Breast epithelium (tissue), 3 donors: ENCODE measurements at regions not wholly inside any gene's neighbourhood (a gene's known extent, or its start where the extent isn't known, plus 50 kb on each side); places are given as distances from the start of the nearest gene placed in this dataset.

Experiments
- CTCF ChIP-seq, 3 donors: fragments of 450-650 bp; IDR thresholded peaks; one replicate each; pipeline ENCODE4 v1.5.1; 2016 to 2017; ENCODE audit warnings: antibody characterized with exemption in 3 of 3, mild to moderate bottlenecking in 3 of 3, moderate library complexity in 3 of 3
- POLR2A ChIP-seq: fragments of 450-650 bp; IDR thresholded peaks from one replicate; pipeline ENCODE4 v1.6.1; 2016; ENCODE audit warnings: antibody characterized with exemption, mild to moderate bottlenecking, moderate library complexity
- POLR2AphosphoS5 ChIP-seq, 3 donors: sonication (generic); formaldehyde crosslinking; IDR thresholded peaks; one replicate each; pipeline ENCODE4 v1.6.1; 2017; ENCODE audit warnings: antibody characterized with exemption in 3 of 3

DNA sequence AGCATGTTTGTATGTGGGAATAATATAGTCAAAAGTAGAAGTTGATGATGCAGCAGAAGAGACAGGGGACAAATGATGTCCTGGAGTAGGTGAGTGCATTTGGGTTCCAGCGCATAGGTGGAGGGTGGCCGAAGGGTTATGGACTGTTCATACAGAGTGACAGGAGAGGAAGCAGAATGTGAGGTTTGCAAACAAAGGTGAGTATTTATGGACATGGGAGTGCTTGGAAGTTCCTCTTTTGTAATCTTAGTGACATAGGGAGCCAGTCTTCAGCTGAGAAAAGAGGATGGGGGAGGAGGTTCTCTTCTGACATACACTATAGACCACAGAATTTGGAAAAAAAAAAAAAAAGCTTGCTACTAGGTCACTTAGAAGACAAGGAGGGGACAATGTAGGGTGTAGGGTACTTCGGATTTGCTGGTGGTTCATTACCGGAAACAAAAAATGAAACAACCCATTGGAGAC is 331.6 kb downstream of the DLEU7 start:
- TF ChIP-seq CTCF (IDR thresholded peaks at IDR 0.05), result no peak
- TF ChIP-seq POLR2A, result no peak
- TF ChIP-seq POLR2AphosphoS5 (IDR thresholded peaks at IDR 0.05), result no peak
